ENCODE measurements at regions not wholly inside any gene's neighbourhood (a gene's known extent, or its start where the extent isn't known, plus 50 kb on each side); places are given as distances from the start of the nearest gene placed in this dataset.

DNA sequence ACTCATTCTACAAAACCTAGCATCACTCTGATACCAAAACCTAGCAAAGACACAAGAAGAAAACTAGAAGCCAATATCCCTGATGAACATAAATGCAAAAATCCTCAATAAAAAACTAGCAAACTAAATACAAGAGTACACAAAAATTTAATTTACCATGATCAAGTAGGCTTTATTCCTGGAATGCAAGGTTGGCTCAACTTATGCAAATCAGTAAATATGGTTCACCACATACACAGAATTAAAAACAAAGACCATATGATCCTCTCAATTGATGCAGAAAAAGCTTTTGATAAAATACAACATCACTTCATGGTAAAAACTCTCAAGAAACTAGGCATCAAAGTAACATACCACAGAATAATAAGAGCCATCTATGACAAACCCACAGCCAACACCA is 188.3 kb downstream of the ETAA1 start:
- TF ChIP-seq, protein P1, sequence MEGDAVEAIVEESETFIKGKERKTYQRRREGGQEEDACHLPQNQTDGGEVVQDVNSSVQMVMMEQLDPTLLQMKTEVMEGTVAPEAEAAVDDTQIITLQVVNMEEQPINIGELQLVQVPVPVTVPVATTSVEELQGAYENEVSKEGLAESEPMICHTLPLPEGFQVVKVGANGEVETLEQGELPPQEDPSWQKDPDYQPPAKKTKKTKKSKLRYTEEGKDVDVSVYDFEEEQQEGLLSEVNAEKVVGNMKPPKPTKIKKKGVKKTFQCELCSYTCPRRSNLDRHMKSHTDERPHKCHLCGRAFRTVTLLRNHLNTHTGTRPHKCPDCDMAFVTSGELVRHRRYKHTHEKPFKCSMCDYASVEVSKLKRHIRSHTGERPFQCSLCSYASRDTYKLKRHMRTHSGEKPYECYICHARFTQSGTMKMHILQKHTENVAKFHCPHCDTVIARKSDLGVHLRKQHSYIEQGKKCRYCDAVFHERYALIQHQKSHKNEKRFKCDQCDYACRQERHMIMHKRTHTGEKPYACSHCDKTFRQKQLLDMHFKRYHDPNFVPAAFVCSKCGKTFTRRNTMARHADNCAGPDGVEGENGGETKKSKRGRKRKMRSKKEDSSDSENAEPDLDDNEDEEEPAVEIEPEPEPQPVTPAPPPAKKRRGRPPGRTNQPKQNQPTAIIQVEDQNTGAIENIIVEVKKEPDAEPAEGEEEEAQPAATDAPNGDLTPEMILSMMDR (IDR thresholded peaks at IDR 0.05): no peak
- no peak for TF ChIP-seq POLR2A (IDR thresholded peaks at IDR 0.05)

Data from adrenal gland (tissue), 5 donors.